Natural killer cell (primary cell): ENCODE measurements at regions not wholly inside any gene's neighbourhood (a gene's known extent, or its start where the extent isn't known, plus 50 kb on each side); places are given as distances from the start of the nearest gene placed in this dataset.

Experiments used
- ATAC-seq, 3 donors: fragments of 150-1000 bp in 2 of 3; fragments of 200-7000 bp in 1 of 3; cut with Tn5 transposase; 1 replicate in 1 of 3; 2 replicates in 2 of 3; pipeline ENCODE4 v1.10.0; 2021; ENCODE audit warnings: mild to moderate bottlenecking in 2 of 3, moderate library complexity in 2 of 3
- DNase-seq, 2 donors: peaks; one replicate each; pipeline versions ENCODE4 v3.0.0 to v3.0.0-alpha.2; 2013 to 2021; ENCODE audit warnings: mixed read lengths in 1 of 2
- H3K27ac ChIP-seq: one replicate; pipeline ENCODE4 v1.5.1; 2013; ENCODE audit warnings: mild to moderate bottlenecking, low read length
- H3K27me3 ChIP-seq: one replicate; pipeline ENCODE4 v1.6.1; 2013; ENCODE audit warnings: low read length; ENCODE audit not compliant: control insufficient read depth, insufficient read depth
- H3K36me3 ChIP-seq: one replicate; pipeline ENCODE4 v1.6.1; 2013; ENCODE audit warnings: low read length; ENCODE audit not compliant: control insufficient read depth, insufficient read depth
- H3K4me1 ChIP-seq: one replicate; pipeline ENCODE4 v1.6.1; 2013; ENCODE audit warnings: low read length; ENCODE audit not compliant: control insufficient read depth, insufficient read depth
- H3K4me3 ChIP-seq: one replicate; pipeline ENCODE4 v1.5.1; 2013; ENCODE audit warnings: low read length
- H3K9me3 ChIP-seq: one replicate; pipeline ENCODE4 v1.6.1; 2013; ENCODE audit warnings: low read length; ENCODE audit not compliant: control insufficient read depth, insufficient read depth
- H3K27ac Mint-ChIP-seq, 2 donors: one replicate each; pipeline ENCODE4 v1.8.0; 2022; ENCODE audit warnings: mild to moderate bottlenecking in 2 of 2, mixed read lengths in 2 of 2, moderate library complexity in 1 of 2
- H3K27me3 Mint-ChIP-seq, 2 donors: one replicate each; pipeline ENCODE4 v1.8.0; 2022; ENCODE audit warnings: low read depth in 2 of 2, mixed read lengths in 2 of 2
- H3K36me3 Mint-ChIP-seq: one replicate; pipeline ENCODE4 v1.8.0; 2022; ENCODE audit warnings: mixed read lengths
- H3K4me1 Mint-ChIP-seq, 2 donors: one replicate each; pipeline ENCODE4 v1.8.0; 2022; ENCODE audit warnings: mixed read lengths in 2 of 2
- H3K4me3 Mint-ChIP-seq: one replicate; pipeline ENCODE4 v1.8.0; 2022; ENCODE audit warnings: mild to moderate bottlenecking, moderate library complexity, mixed read lengths
- H3K9me3 Mint-ChIP-seq, 2 donors: one replicate each; pipeline ENCODE4 v1.8.0; 2022; ENCODE audit warnings: mixed read lengths in 2 of 2
- CTCF ChIP-seq: fragments of 200-600 bp; IDR thresholded peaks from one replicate; pipeline ENCODE4 v1.8.0; 2022; ENCODE audit warnings: antibody characterized with exemption
- WGBS: methylation state at CpG from one replicate; pipeline ENCODE4 v1.1.7; 2013; ENCODE audit warnings: missing lambda C conversion rate; ENCODE audit not compliant: insufficient coverage; 5-methylcytosine and 5-hydroxymethylcytosine counted together
- intact Hi-C: fragments of 100-400 bp; cut with micrococcal nuclease; formaldehyde crosslinking; loops from one replicate; pipeline ENCODE4 v1.14.2; 2022

GRCh38 chr1:30372792-30373433 is 350.5 kb downstream of the MATN1 start:
- TF ChIP-seq CTCF: no peak
- ATAC-seq: no peak

GRCh38 chr1:30371888-30372791 is 351.2 kb downstream of the MATN1 start:
- 60% methylated on average over 6 of the region's 7 CpGs for WGBS
- intact Hi-C loops: no loop called here
- H3K4me1 ChIP-seq: no peaks in the 10 kb centered on the region
- no peak overlapping the region for H3K4me3 ChIP-seq
- Mint-ChIP-seq H3K27ac (no peak overlapping the region), H3K4me1 (no peaks in the 10 kb centered on the region), H3K27me3 (peaks cover 0 to 19% of the 10 kb centered on the region in 2 donors), H3K9me3 (no peaks in the 10 kb centered on the region), H3K36me3 (no peaks in the 10 kb centered on the region), H3K4me3 (no peak overlapping the region)
- peaks cover 2% of the 10 kb centered on the region for H3K27me3 ChIP-seq
- no peak for TF ChIP-seq CTCF
- H3K36me3 ChIP-seq: no peaks in the 10 kb centered on the region
- no peak overlapping the region for H3K27ac ChIP-seq
- DNase-seq: no peak
- no peak for ATAC-seq
- H3K9me3 ChIP-seq: no peaks in the 10 kb centered on the region

More at GRCh38 chr1:30372792-30373433, 350.5 kb downstream of the MATN1 start:
- H3K4me1 ChIP-seq: no peaks in the 10 kb centered on the region
- no peaks in the 10 kb centered on the region for H3K9me3 ChIP-seq
- H3K36me3 ChIP-seq: no peaks in the 10 kb centered on the region
- Mint-ChIP-seq H3K36me3 (no peaks in the 10 kb centered on the region), H3K4me1 (no peaks in the 10 kb centered on the region), H3K27me3 (peaks cover 0 to 16% of the 10 kb centered on the region in 2 donors), H3K27ac (no peak overlapping the region), H3K4me3 (no peak overlapping the region), H3K9me3 (no peaks in the 10 kb centered on the region)
- H3K27me3 ChIP-seq: peaks cover 2% of the 10 kb centered on the region
- WGBS: 56% methylated on average over 7 of the region's 7 CpGs
- H3K27ac ChIP-seq: no peak overlapping the region
- DNase-seq: no peak
- no peak overlapping the region for H3K4me3 ChIP-seq
- intact Hi-C loops: no loop called here

- Histone ChIP-seq H3K27me3 (peaks cover 2% of the 10 kb centered on the region), H3K27ac (no peak overlapping the region), H3K9me3 (no peaks in the 10 kb centered on the region), H3K36me3 (no peaks in the 10 kb centered on the region), H3K4me1 (no peaks in the 10 kb centered on the region), H3K4me3 (no peak overlapping the region)
- Mint-ChIP-seq H3K27ac (no peak overlapping the region), H3K9me3 (no peaks in the 10 kb centered on the region), H3K27me3 (peaks cover 0 to 19% of the 10 kb centered on the region in 2 donors), H3K4me1 (no peaks in the 10 kb centered on the region), H3K36me3 (no peaks in the 10 kb centered on the region), H3K4me3 (no peak overlapping the region)
- no peak for TF ChIP-seq CTCF
- intact Hi-C loops: no loop called here
- WGBS: 87% methylated on average over 9 of the region's 9 CpGs
- ATAC-seq: no peak
- DNase-seq: no peak
These were observed 352.1 kb downstream of the MATN1 start for GRCh38 chr1:30371179-30371788.
